ENCODE measurements at regions not wholly inside any gene's neighbourhood (a gene's known extent, or its start where the extent isn't known, plus 50 kb on each side); places are given as distances from the start of the nearest gene placed in this dataset.

GRCh38 chr14:104296388-104297312 lies 158.3 kb downstream of the KIF26A start:
- TF ChIP-seq GATA3 (IDR thresholded peaks at IDR 0.05; ENCODE audit: low read depth, low read length): no peak
- no peak for TF ChIP-seq GATA2 (IDR thresholded peaks at IDR 0.05; ENCODE audit: low read depth, low read length)
